OCI-LY3 (cell line): ENCODE measurements at regions not wholly inside any gene's neighbourhood (a gene's known extent, or its start where the extent isn't known, plus 50 kb on each side); places are given as distances from the start of the nearest gene placed in this dataset.

Source experiments
- EZH2phosphoT487 ChIP-seq: fragments of 200-600 bp; shearing (Covaris generic); IDR thresholded peaks from 2 replicates; pipeline ENCODE4 v1.6.1; 2018; ENCODE audit warnings: antibody characterized with exemption, mixed run types, low read depth
- TF ChIP-seq, protein P1 (sequence below): fragments of 200-600, 300-600 bp; sonication (generic); IDR thresholded peaks from 2 replicates; pipeline ENCODE4 v1.5.1; 2014; ENCODE audit warnings: antibody characterized with exemption, low read length, low read depth

DNA sequence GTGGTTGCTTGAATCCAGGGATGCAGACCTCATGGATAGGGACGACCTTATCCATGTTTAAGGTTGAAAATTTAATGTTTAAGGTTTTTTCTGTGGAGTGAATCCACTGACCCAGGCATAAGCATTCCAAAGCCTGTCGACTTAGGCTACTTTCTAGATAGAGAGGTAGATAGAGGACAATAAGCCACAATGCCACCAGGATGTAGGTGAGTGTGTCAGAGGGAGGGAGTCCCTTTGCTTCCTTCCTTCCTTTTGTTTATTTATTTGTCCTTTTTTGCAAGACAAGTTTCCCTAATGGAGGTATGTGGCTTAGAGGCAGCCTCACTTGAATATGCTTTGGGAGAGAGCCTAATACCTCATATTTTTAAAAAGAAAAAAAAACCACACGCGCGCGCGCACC is 834.2 kb upstream of the SOX9 start:
- TF ChIP-seq, protein P1, sequence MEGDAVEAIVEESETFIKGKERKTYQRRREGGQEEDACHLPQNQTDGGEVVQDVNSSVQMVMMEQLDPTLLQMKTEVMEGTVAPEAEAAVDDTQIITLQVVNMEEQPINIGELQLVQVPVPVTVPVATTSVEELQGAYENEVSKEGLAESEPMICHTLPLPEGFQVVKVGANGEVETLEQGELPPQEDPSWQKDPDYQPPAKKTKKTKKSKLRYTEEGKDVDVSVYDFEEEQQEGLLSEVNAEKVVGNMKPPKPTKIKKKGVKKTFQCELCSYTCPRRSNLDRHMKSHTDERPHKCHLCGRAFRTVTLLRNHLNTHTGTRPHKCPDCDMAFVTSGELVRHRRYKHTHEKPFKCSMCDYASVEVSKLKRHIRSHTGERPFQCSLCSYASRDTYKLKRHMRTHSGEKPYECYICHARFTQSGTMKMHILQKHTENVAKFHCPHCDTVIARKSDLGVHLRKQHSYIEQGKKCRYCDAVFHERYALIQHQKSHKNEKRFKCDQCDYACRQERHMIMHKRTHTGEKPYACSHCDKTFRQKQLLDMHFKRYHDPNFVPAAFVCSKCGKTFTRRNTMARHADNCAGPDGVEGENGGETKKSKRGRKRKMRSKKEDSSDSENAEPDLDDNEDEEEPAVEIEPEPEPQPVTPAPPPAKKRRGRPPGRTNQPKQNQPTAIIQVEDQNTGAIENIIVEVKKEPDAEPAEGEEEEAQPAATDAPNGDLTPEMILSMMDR: no peak
- no peak for TF ChIP-seq EZH2phosphoT487
